Sigmoid colon (tissue), 6 donors: ENCODE measurements at regions not wholly inside any gene's neighbourhood (a gene's known extent, or its start where the extent isn't known, plus 50 kb on each side); places are given as distances from the start of the nearest gene placed in this dataset.

Source experiments
- DNase-seq: peaks from one replicate; pipeline ENCODE4 v3.0.0-alpha.2; 2019
- H3K27ac ChIP-seq, 4 donors: fragments of 200-600 bp; sonication (generic); one replicate each; pipeline ENCODE4 v1.5.1; 2016 to 2019; ENCODE audit warnings: mild to moderate bottlenecking in 1 of 4
- H3K27me3 ChIP-seq, 3 donors: fragments of 200-600 bp; sonication (generic); one replicate each; pipeline ENCODE4 v1.5.1; 2019; ENCODE audit warnings: mild to moderate bottlenecking in 1 of 3
- H3K36me3 ChIP-seq, 4 donors: fragments of 200-600 bp; sonication (generic); one replicate each; pipeline ENCODE4 v1.5.1; 2016 to 2019
- H3K4me1 ChIP-seq, 4 donors: fragments of 200-600 bp; sonication (generic); one replicate each; pipeline ENCODE4 v1.5.1; 2017 to 2019
- H3K4me3 ChIP-seq, 4 donors: fragments of 200-600 bp; sonication (generic); one replicate each; pipeline ENCODE4 v1.5.1; 2017 to 2019; ENCODE audit warnings: mild to moderate bottlenecking in 2 of 4, moderate library complexity in 1 of 4
- H3K9me3 ChIP-seq, 4 donors: fragments of 200-600 bp in 3 of 4; sonication (generic) in 3 of 4; one replicate each; pipeline versions ENCODE4 v1.5.1 to v1.6.1; 2013 to 2019
- EP300 ChIP-seq, 4 donors: sonication (generic); formaldehyde crosslinking; IDR thresholded peaks; one replicate each; pipeline ENCODE4 v1.6.1; 2017; ENCODE audit warnings: antibody characterized with exemption in 4 of 4
- POLR2A ChIP-seq, 2 donors: fragments of 450-650 bp; IDR thresholded peaks; one replicate each; pipeline ENCODE4 v1.6.1; 2016; ENCODE audit warnings: antibody characterized with exemption in 2 of 2, mild to moderate bottlenecking in 2 of 2, moderate library complexity in 2 of 2
- POLR2AphosphoS5 ChIP-seq, 4 donors: sonication (generic); formaldehyde crosslinking; IDR thresholded peaks; one replicate each; pipeline ENCODE4 v1.6.1; 2017; ENCODE audit warnings: antibody characterized with exemption in 4 of 4
- WGBS, 2 donors: extraction: QIAGEN DNeasy Blood & Tissue Kit; methylation state at CpG; one replicate each; pipeline ENCODE4 v1.1.7; 2013; 5-methylcytosine and 5-hydroxymethylcytosine counted together
- intact Hi-C: fragments of 100-400 bp; cut with DNase I; formaldehyde crosslinking; loops from one replicate; pipeline ENCODE4 v1.15.1; 2023
- TF ChIP-seq, protein P1 (sequence below), 4 experiments: fragments of 450-650 bp in 3 of 4; fragments of 200-600 bp in 1 of 4; IDR thresholded peaks; one replicate each; pipeline ENCODE4 v1.5.1; 2016 to 2019; ENCODE audit warnings: antibody characterized with exemption in 4 of 4, mild to moderate bottlenecking in 3 of 4, moderate library complexity in 2 of 4
- donor health status: healthy with polysubstance abuse.
- donor health status: healthy.

DNA sequence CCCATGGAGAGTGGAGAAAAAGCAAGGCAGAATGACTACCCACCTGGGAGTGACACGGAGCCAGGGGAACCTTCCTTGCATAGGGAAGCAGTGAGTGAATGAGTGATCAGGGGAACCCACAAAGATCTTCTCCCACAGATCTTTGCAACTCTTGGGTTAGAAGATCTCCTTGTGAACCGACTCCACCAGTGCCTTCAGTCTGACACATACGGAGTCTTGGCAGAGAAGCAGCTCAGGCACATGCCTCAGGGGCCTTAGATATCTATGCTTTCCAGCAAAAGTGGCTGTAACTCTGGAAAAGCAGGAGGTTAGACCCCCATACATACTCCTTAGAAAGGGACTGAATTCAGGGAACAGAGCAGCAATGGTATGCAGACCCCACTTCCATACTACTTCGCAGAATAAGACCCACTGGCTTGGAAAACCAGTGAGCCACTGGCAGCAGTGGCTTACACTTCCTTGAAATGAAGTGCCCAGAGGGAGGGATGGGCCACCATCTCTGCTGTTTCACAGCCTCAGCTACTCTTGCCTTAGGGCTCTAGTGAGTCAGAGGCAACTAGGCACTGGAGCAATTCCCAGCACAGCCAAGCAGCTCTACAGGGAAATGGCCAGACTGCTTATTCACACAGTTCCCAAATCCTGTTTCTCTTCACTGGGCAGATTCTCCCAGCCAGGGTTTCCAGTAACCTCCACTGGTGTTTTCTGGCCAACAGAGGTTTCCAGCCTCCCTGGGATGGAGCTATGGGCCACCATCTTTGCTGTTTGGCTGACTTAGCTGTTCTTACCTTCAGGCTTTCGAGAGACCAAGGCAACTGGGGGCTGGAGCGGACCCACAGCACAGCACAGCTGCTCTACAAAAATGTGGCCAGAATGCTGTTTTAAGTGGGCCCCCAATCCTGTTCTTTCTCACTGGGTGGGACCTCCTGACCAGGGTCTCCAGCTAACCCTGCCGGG is 82.8 kb upstream of the TCEAL2 start:
- 86 to 87% methylated on average over 7 of the region's 7 CpGs for WGBS, 2 donors
- Histone ChIP-seq H3K36me3 (no peaks in the 10 kb centered on the region), H3K4me1 (no peaks in the 10 kb centered on the region), H3K27me3 (no peaks in the 10 kb centered on the region), H3K27ac (no peak overlapping the region), H3K4me3 (no peak overlapping the region), H3K9me3 (no peaks in the 10 kb centered on the region)
- no peak for DNase-seq
- no peak for TF ChIP-seq POLR2A (IDR thresholded peaks at IDR 0.05)
- TF ChIP-seq, protein P1, sequence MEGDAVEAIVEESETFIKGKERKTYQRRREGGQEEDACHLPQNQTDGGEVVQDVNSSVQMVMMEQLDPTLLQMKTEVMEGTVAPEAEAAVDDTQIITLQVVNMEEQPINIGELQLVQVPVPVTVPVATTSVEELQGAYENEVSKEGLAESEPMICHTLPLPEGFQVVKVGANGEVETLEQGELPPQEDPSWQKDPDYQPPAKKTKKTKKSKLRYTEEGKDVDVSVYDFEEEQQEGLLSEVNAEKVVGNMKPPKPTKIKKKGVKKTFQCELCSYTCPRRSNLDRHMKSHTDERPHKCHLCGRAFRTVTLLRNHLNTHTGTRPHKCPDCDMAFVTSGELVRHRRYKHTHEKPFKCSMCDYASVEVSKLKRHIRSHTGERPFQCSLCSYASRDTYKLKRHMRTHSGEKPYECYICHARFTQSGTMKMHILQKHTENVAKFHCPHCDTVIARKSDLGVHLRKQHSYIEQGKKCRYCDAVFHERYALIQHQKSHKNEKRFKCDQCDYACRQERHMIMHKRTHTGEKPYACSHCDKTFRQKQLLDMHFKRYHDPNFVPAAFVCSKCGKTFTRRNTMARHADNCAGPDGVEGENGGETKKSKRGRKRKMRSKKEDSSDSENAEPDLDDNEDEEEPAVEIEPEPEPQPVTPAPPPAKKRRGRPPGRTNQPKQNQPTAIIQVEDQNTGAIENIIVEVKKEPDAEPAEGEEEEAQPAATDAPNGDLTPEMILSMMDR (IDR thresholded peaks at IDR 0.05): no peak
- no peak for TF ChIP-seq EP300 (IDR thresholded peaks at IDR 0.05)
- intact Hi-C loops: no loop called here

DNA sequence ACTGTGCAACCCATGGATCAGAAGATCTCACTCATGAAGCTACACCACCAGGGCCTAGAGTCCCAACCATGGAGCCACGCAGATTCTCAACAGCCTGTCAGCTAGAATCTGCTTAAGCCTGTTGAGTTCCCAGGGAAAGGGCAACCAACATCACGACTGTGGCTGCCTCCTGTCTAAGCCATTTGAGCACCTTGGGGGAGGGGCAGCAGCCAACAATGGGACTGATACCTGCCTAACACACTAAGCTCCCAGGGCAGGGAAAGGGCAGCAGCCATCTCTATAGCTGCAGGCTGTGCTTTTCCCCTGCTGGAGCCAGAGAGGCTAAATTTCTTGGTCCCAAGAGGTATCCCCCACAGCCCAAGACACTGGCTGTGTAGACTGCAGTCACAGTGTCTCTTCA is 96.5 kb upstream of the TCEAL2 start:
- Histone ChIP-seq H3K27ac (no peak overlapping the region), H3K36me3 (no peaks in the 10 kb centered on the region), H3K27me3 (no peaks in the 10 kb centered on the region), H3K9me3 (no peaks in the 10 kb centered on the region), H3K4me1 (no peaks in the 10 kb centered on the region), H3K4me3 (no peak overlapping the region)
- intact Hi-C loops: no loop called here
- WGBS, 2 donors: 69% methylated on average over 2 of the region's 2 CpGs
- DNase-seq: no peak
- TF ChIP-seq POLR2AphosphoS5 (IDR thresholded peaks at IDR 0.05) (no peak), POLR2A (IDR thresholded peaks at IDR 0.05) (no peak), EP300 (IDR thresholded peaks at IDR 0.05) (no peak)

DNA sequence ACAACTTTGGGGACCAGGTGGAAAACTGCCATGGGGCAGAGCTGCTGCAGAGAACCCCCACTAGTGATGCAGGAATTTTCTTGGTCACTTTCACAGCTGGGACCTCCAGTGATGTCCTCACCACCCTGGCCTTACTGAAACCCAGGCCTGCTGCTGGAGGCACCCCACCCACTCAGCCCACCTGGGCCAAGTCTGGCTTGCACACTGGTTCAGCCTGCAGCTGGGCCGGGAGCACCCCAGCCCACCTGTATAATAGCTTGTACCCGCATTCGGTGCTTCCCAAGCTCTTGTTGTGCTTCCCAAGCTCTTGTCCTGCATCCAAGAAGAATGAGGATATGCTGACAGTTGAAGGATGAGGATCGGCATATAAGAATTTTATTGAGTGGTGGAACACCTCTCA is 86.4 kb upstream of the ZMAT1 start:
- no peaks in the 10 kb centered on the region for H3K9me3 ChIP-seq
- TF ChIP-seq POLR2AphosphoS5 (IDR thresholded peaks at IDR 0.05): no peak
- no peak for TF ChIP-seq EP300 (IDR thresholded peaks at IDR 0.05)
- TF ChIP-seq, protein P1 (IDR thresholded peaks at IDR 0.05): no peak
- no peak for TF ChIP-seq POLR2A (IDR thresholded peaks at IDR 0.05)
- WGBS, 2 donors: 88 to 90% methylated on average over 4 of the region's 4 CpGs
- DNase-seq: no peak
- H3K27me3 ChIP-seq: no peaks in the 10 kb centered on the region
- no peak overlapping the region for H3K27ac ChIP-seq
- intact Hi-C loops: no loop called here
- no peaks in the 10 kb centered on the region for H3K36me3 ChIP-seq
- no peak overlapping the region for H3K4me3 ChIP-seq
- H3K4me1 ChIP-seq: no peaks in the 10 kb centered on the region

DNA sequence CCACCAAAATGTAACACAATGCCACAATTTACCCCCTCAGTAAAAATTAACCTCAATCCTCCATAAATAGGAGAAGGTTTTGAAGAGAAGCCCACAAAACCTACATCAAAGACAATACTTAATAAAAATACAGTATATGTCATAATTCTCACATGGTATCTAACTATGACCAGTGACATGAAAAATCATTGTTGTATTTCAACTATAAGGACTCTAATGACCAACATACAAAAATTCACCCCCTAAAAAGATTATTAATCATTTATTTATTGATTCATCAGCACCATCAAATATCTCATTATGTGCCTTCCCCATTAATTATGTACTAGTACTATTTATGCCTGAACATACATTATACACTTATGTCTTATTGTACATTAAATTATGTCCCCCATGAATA is 77.1 kb upstream of the ZMAT1 start:
- no peak overlapping the region for H3K4me3 ChIP-seq
- TF ChIP-seq, protein P1 (IDR thresholded peaks at IDR 0.05): no peak
- TF ChIP-seq POLR2AphosphoS5 (IDR thresholded peaks at IDR 0.05) (no peak), EP300 (IDR thresholded peaks at IDR 0.05) (no peak), POLR2A (IDR thresholded peaks at IDR 0.05) (no peak)

DNA sequence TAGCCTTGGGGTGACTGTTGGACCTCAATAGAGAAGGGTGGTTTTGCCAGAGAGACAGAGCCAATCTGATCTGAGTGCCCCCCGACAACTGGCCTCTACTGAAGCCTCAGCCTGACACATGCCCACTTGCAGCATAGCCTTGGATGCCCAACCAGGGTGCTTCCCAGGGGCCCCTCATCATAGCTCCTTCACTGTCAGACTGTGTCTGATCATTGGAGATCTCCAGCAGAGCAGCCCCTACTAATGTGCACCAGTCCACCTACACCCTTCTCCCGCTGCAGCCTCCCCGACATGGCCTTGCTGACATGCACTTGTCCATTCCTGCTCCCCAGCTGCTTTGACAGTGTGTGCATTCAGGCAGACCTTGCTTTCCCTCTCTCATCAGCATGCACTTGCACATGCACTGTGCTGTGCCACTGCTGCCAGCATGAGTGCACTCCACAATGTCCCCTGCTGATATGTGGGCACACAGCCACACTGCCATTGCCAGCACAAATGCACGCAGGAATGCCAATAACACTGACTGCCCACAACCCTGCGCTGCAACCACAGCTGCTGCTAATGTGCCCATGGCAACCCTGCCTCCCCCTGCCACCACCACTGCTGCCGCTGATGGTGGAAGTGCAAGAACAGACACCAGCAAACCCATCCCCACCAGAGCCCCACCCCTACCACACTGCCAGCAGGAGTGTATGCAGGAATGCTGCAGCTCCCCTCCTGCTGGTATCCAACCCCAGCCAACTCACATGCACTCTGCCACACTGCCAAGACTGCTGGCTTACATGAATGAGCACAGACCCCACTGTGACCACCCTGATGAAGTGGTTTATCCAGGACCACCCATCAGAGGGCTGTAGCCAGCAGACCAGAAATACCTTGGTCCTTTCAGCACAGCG is 68.1 kb upstream of the ZMAT1 start:
- no peaks in the 10 kb centered on the region for H3K36me3 ChIP-seq
- intact Hi-C loops: no loop called here
- TF ChIP-seq, protein P1 (IDR thresholded peaks at IDR 0.05): no peak
- TF ChIP-seq POLR2AphosphoS5 (IDR thresholded peaks at IDR 0.05): no peak
- no peak for TF ChIP-seq POLR2A (IDR thresholded peaks at IDR 0.05)
- no peak for TF ChIP-seq EP300 (IDR thresholded peaks at IDR 0.05)
- H3K4me3 ChIP-seq: no peak overlapping the region
- 72 to 74% methylated on average over 7 of the region's 7 CpGs for WGBS, 2 donors
- no peaks in the 10 kb centered on the region for H3K27me3 ChIP-seq
- no peak overlapping the region for H3K27ac ChIP-seq
- no peaks in the 10 kb centered on the region for H3K4me1 ChIP-seq
- no peaks in the 10 kb centered on the region for H3K9me3 ChIP-seq
- no peak for DNase-seq

More for the DNA sequence above, 77.1 kb upstream of the ZMAT1 start:
- no peaks in the 10 kb centered on the region for H3K36me3 ChIP-seq
- intact Hi-C loops: no loop called here
- H3K9me3 ChIP-seq: no peaks in the 10 kb centered on the region
- DNase-seq: no peak
- H3K27me3 ChIP-seq: no peaks in the 10 kb centered on the region
- no peaks in the 10 kb centered on the region for H3K4me1 ChIP-seq
- H3K27ac ChIP-seq: no peak overlapping the region
